SK-N-SH treated with all-trans-retinoic acid at 6 μM for 48 hours (cell line): ENCODE measurements at regions not wholly inside any gene's neighbourhood (a gene's known extent, or its start where the extent isn't known, plus 50 kb on each side); places are given as distances from the start of the nearest gene placed in this dataset.

Source experiments
- ATAC-seq: fragments of 200-7000 bp; cut with Tn5 transposase; 3 replicates; pipeline ENCODE4 v1.9.1; 2020; ENCODE audit warnings: mild to moderate bottlenecking, moderate library complexity
- ARNTL ChIP-seq: fragments of 450-650 bp; formaldehyde crosslinking; IDR thresholded peaks from 2 replicates; pipeline ENCODE4 v1.5.0; 2020; ENCODE audit warnings: low read depth, mild to moderate bottlenecking, moderate library complexity, borderline replicate concordance
- BACH2 ChIP-seq: fragments of 250-450 bp; sonication (Bioruptor Pico); IDR thresholded peaks from 2 replicates; pipeline ENCODE4 v1.9.0; 2021; ENCODE audit warnings: mild to moderate bottlenecking, borderline replicate concordance
- CSDC2 ChIP-seq: fragments of 250-450 bp; sonication (Bioruptor Pico); IDR thresholded peaks from 2 replicates; pipeline ENCODE4 v1.5.0; 2020; ENCODE audit warnings: mild to moderate bottlenecking, moderate library complexity
- ESRRG ChIP-seq: fragments of 250-450 bp; sonication (Bioruptor Pico); IDR thresholded peaks from 2 replicates; pipeline ENCODE4 v1.6.1; 2021; ENCODE audit warnings: mild to moderate bottlenecking
- ISL1 ChIP-seq: fragments of 250-450 bp; sonication (Bioruptor Pico); IDR thresholded peaks from 2 replicates; pipeline ENCODE4 v2.1.2; 2022; ENCODE audit warnings: mild to moderate bottlenecking, moderate library complexity
- OSR1 ChIP-seq: fragments of 250-450 bp; sonication (Bioruptor Pico); IDR thresholded peaks from 2 replicates; pipeline ENCODE4 v1.8.0; 2022; ENCODE audit warnings: moderate library complexity, mild to moderate bottlenecking, inconsistent platforms
- PPARA ChIP-seq: fragments of 250-450 bp; sonication (Bioruptor Pico); IDR thresholded peaks from 2 replicates; pipeline ENCODE4 v1.5.0; 2020; ENCODE audit warnings: mild to moderate bottlenecking, borderline replicate concordance
- RARB ChIP-seq: fragments of 250-450 bp; sonication (Bioruptor Pico); IDR thresholded peaks from 2 replicates; pipeline ENCODE4 v1.8.0; 2021; ENCODE audit warnings: mild to moderate bottlenecking, moderate library complexity
- SNAI2 ChIP-seq: fragments of 250-450 bp; sonication (Bioruptor Pico); IDR thresholded peaks from 2 replicates; pipeline ENCODE4 v1.5.0; 2020; ENCODE audit warnings: mild to moderate bottlenecking, moderate library complexity
- TCF4 ChIP-seq: fragments of 250-450 bp; sonication (Bioruptor Pico); IDR thresholded peaks from 2 replicates; pipeline ENCODE4 v1.8.0; 2021; ENCODE audit warnings: mild to moderate bottlenecking, moderate library complexity, borderline replicate concordance
- TOX ChIP-seq: fragments of 250-450 bp; sonication (Bioruptor Pico); IDR thresholded peaks from 2 replicates; pipeline ENCODE4 v1.8.0; 2021; ENCODE audit warnings: mild to moderate bottlenecking, moderate library complexity, borderline replicate concordance
- ZC3H10 ChIP-seq: fragments of 250-450 bp; sonication (Bioruptor Pico); IDR thresholded peaks from 2 replicates; pipeline ENCODE4 v1.5.1; 2021; ENCODE audit warnings: mild to moderate bottlenecking, moderate library complexity
- ZFP3 ChIP-seq: fragments of 250-450 bp; sonication (Bioruptor Pico); IDR thresholded peaks from 2 replicates; pipeline ENCODE4 v1.5.0; 2020; ENCODE audit warnings: mild to moderate bottlenecking, moderate library complexity
- ZFP30 ChIP-seq: fragments of 450-650 bp; formaldehyde crosslinking; IDR thresholded peaks from 2 replicates; pipeline ENCODE4 v1.5.0; 2022; ENCODE audit warnings: mild to moderate bottlenecking, moderate library complexity
- ZNF70 ChIP-seq: fragments of 450-650 bp; formaldehyde crosslinking; IDR thresholded peaks from 2 replicates; pipeline ENCODE4 v1.5.0; 2020; ENCODE audit warnings: mild to moderate bottlenecking, moderate library complexity
- ZNF8 ChIP-seq: fragments of 450-650 bp; formaldehyde crosslinking; IDR thresholded peaks from 2 replicates; pipeline ENCODE4 v1.5.0; 2020; ENCODE audit warnings: mild to moderate bottlenecking, moderate library complexity
- TF ChIP-seq, protein P1 (sequence below): fragments of 250-450 bp; sonication (Bioruptor Pico); IDR thresholded peaks from 2 replicates; pipeline ENCODE4 v1.5.1; 2020; ENCODE audit warnings: low read depth, mild to moderate bottlenecking, moderate library complexity
- TF ChIP-seq, protein P2 (sequence below): fragments of 250-450 bp; sonication (Bioruptor Pico); IDR thresholded peaks from 2 replicates; pipeline ENCODE4 v1.5.0; 2020; ENCODE audit warnings: mild to moderate bottlenecking, moderate library complexity
- TF ChIP-seq, protein P3 (sequence below): fragments of 250-450 bp; sonication (Bioruptor Pico); IDR thresholded peaks from 2 replicates; pipeline ENCODE4 v1.5.1; 2021; ENCODE audit warnings: mild to moderate bottlenecking, moderate library complexity
- TF ChIP-seq, protein P4 (sequence below): fragments of 250-450 bp; sonication (Bioruptor Pico); IDR thresholded peaks from 2 replicates; pipeline ENCODE4 v1.8.0; 2021; ENCODE audit warnings: low read depth, mild to moderate bottlenecking, moderate library complexity, borderline replicate concordance
- TF ChIP-seq, protein P5 (sequence below): fragments of 250-450 bp; sonication (Bioruptor Pico); IDR thresholded peaks from 2 replicates; pipeline ENCODE4 v1.8.0; 2020; ENCODE audit warnings: mild to moderate bottlenecking, moderate library complexity, borderline replicate concordance

DNA sequence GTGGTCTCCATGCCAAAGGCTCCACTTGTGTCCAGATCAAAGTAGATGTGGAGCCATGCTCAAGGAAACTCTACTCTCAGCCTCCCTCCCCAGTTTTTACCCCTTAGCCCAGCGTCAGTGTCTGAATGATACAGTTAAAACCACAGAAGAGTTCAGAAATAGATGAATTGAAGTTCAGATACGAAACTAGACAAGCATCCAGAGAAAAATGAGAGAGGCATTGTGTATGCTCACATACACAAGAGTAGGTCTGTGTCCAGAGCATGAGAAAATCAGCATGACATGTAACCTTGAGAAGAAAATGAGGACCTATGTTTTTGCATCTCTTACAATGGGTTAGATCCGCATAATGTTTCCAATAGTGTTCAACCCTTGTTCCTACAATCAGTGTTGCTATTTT, 612.8 kb upstream of the PKDCC start:
- TF ChIP-seq, protein P1, sequence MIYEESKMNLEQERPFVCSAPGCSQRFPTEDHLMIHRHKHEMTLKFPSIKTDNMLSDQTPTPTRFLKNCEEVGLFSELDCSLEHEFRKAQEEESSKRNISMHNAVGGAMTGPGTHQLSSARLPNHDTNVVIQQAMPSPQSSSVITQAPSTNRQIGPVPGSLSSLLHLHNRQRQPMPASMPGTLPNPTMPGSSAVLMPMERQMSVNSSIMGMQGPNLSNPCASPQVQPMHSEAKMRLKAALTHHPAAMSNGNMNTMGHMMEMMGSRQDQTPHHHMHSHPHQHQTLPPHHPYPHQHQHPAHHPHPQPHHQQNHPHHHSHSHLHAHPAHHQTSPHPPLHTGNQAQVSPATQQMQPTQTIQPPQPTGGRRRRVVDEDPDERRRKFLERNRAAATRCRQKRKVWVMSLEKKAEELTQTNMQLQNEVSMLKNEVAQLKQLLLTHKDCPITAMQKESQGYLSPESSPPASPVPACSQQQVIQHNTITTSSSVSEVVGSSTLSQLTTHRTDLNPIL (CRISPR knock-in tag), result no peak
- TF ChIP-seq, protein P2, sequence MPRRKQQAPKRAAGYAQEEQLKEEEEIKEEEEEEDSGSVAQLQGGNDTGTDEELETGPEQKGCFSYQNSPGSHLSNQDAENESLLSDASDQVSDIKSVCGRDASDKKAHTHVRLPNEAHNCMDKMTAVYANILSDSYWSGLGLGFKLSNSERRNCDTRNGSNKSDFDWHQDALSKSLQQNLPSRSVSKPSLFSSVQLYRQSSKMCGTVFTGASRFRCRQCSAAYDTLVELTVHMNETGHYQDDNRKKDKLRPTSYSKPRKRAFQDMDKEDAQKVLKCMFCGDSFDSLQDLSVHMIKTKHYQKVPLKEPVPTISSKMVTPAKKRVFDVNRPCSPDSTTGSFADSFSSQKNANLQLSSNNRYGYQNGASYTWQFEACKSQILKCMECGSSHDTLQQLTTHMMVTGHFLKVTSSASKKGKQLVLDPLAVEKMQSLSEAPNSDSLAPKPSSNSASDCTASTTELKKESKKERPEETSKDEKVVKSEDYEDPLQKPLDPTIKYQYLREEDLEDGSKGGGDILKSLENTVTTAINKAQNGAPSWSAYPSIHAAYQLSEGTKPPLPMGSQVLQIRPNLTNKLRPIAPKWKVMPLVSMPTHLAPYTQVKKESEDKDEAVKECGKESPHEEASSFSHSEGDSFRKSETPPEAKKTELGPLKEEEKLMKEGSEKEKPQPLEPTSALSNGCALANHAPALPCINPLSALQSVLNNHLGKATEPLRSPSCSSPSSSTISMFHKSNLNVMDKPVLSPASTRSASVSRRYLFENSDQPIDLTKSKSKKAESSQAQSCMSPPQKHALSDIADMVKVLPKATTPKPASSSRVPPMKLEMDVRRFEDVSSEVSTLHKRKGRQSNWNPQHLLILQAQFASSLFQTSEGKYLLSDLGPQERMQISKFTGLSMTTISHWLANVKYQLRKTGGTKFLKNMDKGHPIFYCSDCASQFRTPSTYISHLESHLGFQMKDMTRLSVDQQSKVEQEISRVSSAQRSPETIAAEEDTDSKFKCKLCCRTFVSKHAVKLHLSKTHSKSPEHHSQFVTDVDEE, result no peak
- TF ChIP-seq ESRRG, result no peak
- TF ChIP-seq, protein P3, sequence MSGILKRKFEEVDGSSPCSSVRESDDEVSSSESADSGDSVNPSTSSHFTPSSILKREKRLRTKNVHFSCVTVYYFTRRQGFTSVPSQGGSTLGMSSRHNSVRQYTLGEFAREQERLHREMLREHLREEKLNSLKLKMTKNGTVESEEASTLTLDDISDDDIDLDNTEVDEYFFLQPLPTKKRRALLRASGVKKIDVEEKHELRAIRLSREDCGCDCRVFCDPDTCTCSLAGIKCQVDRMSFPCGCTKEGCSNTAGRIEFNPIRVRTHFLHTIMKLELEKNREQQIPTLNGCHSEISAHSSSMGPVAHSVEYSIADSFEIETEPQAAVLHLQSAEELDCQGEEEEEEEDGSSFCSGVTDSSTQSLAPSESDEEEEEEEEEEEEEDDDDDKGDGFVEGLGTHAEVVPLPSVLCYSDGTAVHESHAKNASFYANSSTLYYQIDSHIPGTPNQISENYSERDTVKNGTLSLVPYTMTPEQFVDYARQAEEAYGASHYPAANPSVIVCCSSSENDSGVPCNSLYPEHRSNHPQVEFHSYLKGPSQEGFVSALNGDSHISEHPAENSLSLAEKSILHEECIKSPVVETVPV (CRISPR knock-in tag), result no peak
- TF ChIP-seq ZC3H10 (CRISPR knock-in tag), result no peak
- TF ChIP-seq ZFP30, result no peak
- TF ChIP-seq SNAI2, result no peak
- TF ChIP-seq TCF4 (CRISPR knock-in tag), result no peak
- ATAC-seq, result no peak

DNA sequence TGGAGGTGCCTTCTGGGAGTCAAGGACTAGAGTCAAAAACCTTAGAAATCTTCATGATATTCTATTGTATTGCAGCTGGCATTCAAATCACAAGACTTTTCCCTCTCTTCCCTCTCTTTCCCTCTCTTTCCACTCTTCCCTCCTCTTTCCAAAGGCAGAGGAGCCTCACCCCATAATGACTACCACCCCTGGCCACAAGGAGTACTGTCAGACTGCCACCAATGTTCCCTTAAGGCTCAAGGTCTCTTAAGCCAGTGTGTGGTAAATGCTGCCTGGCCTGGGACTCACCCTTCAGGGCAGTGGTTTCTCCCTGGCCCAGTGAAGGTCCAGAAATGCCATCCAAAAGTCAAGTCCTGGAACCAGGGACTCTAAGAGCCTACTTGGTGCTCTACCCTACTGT, 605.9 kb upstream of the PKDCC start:
- TF ChIP-seq ARNTL (CRISPR knock-in tag) (no peak), ESRRG (no peak), ZNF8 (CRISPR knock-in tag) (no peak), ZFP3 (CRISPR knock-in tag) (no peak), CSDC2 (CRISPR knock-in tag) (no peak), RARB (CRISPR knock-in tag) (no peak), TCF4 (CRISPR knock-in tag) (no peak), OSR1 (CRISPR knock-in tag) (no peak), ZC3H10 (CRISPR knock-in tag) (no peak), TOX (CRISPR knock-in tag) (no peak), PPARA (CRISPR knock-in tag) (no peak), ISL1 (no peak), BACH2 (no peak), ZFP30 (no peak), ZNF70 (CRISPR knock-in tag) (no peak)
- TF ChIP-seq, protein P3 (CRISPR knock-in tag), result no peak
- TF ChIP-seq, protein P4, sequence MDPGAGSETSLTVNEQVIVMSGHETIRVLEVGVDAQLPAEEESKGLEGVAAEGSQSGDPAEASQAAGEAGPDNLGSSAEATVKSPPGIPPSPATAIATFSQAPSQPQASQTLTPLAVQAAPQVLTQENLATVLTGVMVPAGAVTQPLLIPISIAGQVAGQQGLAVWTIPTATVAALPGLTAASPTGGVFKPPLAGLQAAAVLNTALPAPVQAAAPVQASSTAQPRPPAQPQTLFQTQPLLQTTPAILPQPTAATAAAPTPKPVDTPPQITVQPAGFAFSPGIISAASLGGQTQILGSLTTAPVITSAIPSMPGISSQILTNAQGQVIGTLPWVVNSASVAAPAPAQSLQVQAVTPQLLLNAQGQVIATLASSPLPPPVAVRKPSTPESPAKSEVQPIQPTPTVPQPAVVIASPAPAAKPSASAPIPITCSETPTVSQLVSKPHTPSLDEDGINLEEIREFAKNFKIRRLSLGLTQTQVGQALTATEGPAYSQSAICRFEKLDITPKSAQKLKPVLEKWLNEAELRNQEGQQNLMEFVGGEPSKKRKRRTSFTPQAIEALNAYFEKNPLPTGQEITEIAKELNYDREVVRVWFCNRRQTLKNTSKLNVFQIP (CRISPR knock-in tag), result no peak
- TF ChIP-seq, protein P5, sequence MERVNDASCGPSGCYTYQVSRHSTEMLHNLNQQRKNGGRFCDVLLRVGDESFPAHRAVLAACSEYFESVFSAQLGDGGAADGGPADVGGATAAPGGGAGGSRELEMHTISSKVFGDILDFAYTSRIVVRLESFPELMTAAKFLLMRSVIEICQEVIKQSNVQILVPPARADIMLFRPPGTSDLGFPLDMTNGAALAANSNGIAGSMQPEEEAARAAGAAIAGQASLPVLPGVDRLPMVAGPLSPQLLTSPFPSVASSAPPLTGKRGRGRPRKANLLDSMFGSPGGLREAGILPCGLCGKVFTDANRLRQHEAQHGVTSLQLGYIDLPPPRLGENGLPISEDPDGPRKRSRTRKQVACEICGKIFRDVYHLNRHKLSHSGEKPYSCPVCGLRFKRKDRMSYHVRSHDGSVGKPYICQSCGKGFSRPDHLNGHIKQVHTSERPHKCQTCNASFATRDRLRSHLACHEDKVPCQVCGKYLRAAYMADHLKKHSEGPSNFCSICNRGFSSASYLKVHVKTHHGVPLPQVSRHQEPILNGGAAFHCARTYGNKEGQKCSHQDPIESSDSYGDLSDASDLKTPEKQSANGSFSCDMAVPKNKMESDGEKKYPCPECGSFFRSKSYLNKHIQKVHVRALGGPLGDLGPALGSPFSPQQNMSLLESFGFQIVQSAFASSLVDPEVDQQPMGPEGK (CRISPR knock-in tag), result no peak
- ATAC-seq, result no peak

DNA sequence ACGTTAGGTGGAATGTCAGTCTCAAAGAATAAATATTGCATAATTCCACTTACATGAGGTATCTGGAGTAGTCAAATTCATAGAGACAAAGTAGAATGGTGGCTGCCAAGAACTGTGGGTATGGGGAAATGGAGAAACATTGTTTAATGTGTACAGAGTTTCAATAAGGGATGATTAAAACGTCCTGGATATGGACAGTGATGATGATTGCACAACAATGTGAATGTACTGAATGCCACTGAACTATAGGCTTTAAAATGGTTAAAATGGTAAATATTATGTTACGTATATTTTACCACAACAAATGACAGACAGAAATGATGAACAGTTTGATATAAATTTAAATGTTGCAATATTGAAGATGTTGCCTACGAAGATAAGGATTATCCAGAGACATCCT, 602.0 kb upstream of the PKDCC start:
- TF ChIP-seq, protein P4 (CRISPR knock-in tag), result no peak
- no peak for TF ChIP-seq ZNF8 (CRISPR knock-in tag)
- ATAC-seq, result no peak
